Ishikawa (cell line): ENCODE measurements at regions not wholly inside any gene's neighbourhood (a gene's known extent, or its start where the extent isn't known, plus 50 kb on each side); places are given as distances from the start of the nearest gene placed in this dataset.

Source experiments
- CEBPB ChIP-seq: IDR thresholded peaks from 2 replicates; pipeline ENCODE4 v1.6.1; 2012
- CREB1 ChIP-seq: IDR thresholded peaks from 2 replicates; pipeline ENCODE4 v1.6.1; 2012; ENCODE audit warnings: low read depth
- NFIC ChIP-seq: IDR thresholded peaks from 2 replicates; pipeline ENCODE4 v1.6.1; 2012
- RAD21 ChIP-seq: IDR thresholded peaks from 2 replicates; pipeline ENCODE4 v1.6.1; 2012; ENCODE audit warnings: low read depth
- TEAD4 ChIP-seq: IDR thresholded peaks from 2 replicates; pipeline ENCODE4 v1.6.1; 2012
- ZBTB7A ChIP-seq: IDR thresholded peaks from 2 replicates; pipeline ENCODE4 v1.6.1; 2012; ENCODE audit warnings: low read depth

GRCh38 chr4:133968174-133968573 is 233.4 kb downstream of the PABPC4L start:
- TF ChIP-seq RAD21 (no peak), ZBTB7A (no peak), CEBPB (no peak), CREB1 (no peak), TEAD4 (no peak), NFIC (no peak)
